HG03108 (cell line): ENCODE measurements at regions not wholly inside any gene's neighbourhood (a gene's known extent, or its start where the extent isn't known, plus 50 kb on each side); places are given as distances from the start of the nearest gene placed in this dataset.

Experiments used
- ATAC-seq: cut with Tn5 transposase; IDR thresholded peaks from one replicate; pipeline ENCODE4 v1.9.1; 2021; ENCODE audit warnings: moderate library complexity; ENCODE audit not compliant: unreplicated experiment

- ATAC-seq: no peak
Observed at GRCh38 chr14:53692885-53693284, 263.7 kb downstream of the BMP4 start.

- ATAC-seq: no peak
Observed at GRCh38 chr14:53692451-53692850, 264.2 kb downstream of the BMP4 start.

- no peak for ATAC-seq
Observed at GRCh38 chr14:53683229-53683628, 273.4 kb downstream of the BMP4 start.

- ATAC-seq: no peak
Observed at GRCh38 chr14:53672526-53672925, 284.1 kb downstream of the BMP4 start.

GRCh38 chr14:53670701-53671100 lies 285.9 kb downstream of the BMP4 start:
- no peak for ATAC-seq

- no peak for ATAC-seq
Observed at GRCh38 chr14:53668897-53669296, 287.7 kb downstream of the BMP4 start.

GRCh38 chr14:53663709-53664108 lies 292.9 kb downstream of the BMP4 start:
- no peak for ATAC-seq

- no peak for ATAC-seq
Observed at GRCh38 chr14:53655080-53655785, 301.4 kb downstream of the BMP4 start.

GRCh38 chr14:53652068-53652467 lies 304.6 kb downstream of the BMP4 start:
- ATAC-seq: no peak

- ATAC-seq: no peak
Observed at GRCh38 chr14:53651096-53651740, 305.4 kb downstream of the BMP4 start.

GRCh38 chr14:53646925-53647324 lies 309.7 kb downstream of the BMP4 start:
- no peak for ATAC-seq

GRCh38 chr14:53640695-53641094 lies 315.9 kb downstream of the BMP4 start:
- no peak for ATAC-seq

GRCh38 chr14:53638966-53639365 lies 317.7 kb downstream of the BMP4 start:
- ATAC-seq: no peak

- no peak for ATAC-seq
Observed at GRCh38 chr14:53634793-53635192, 321.8 kb downstream of the BMP4 start.

GRCh38 chr14:53630336-53630735 lies 326.3 kb downstream of the BMP4 start:
- ATAC-seq: no peak

- no peak for ATAC-seq
Observed at GRCh38 chr14:53628732-53629430, 327.7 kb downstream of the BMP4 start.

GRCh38 chr14:53628261-53628660 lies 328.4 kb downstream of the BMP4 start:
- no peak for ATAC-seq

GRCh38 chr14:53626761-53627160 lies 329.9 kb downstream of the BMP4 start:
- ATAC-seq: no peak

- no peak for ATAC-seq
Observed at GRCh38 chr14:53622447-53622846, 334.2 kb downstream of the BMP4 start.

- no peak for ATAC-seq
Observed at GRCh38 chr14:53621921-53622320, 334.7 kb downstream of the BMP4 start.

GRCh38 chr14:53621433-53621832 lies 335.2 kb downstream of the BMP4 start:
- ATAC-seq: no peak

- no peak for ATAC-seq
Observed at GRCh38 chr14:53620890-53621289, 335.7 kb downstream of the BMP4 start.
